HEK293 (cell line): ENCODE measurements at regions not wholly inside any gene's neighbourhood (a gene's known extent, or its start where the extent isn't known, plus 50 kb on each side); places are given as distances from the start of the nearest gene placed in this dataset.

Experiments
- CTCF ChIA-PET: fragments of 350-600 bp; formaldehyde crosslinking; extraction: SDS; loops from one replicate; lab custom pipeline; 2021; ENCODE audit warnings: antibody characterized with exemption; lab: Yijun Ruan, JAX
- POLR2A ChIA-PET: fragments of 300-600 bp; formaldehyde crosslinking; extraction: SDS; loops from one replicate; lab custom pipeline; 2020; ENCODE audit warnings: antibody characterized with exemption, inconsistent platforms; lab: Yijun Ruan, JAX
- H3K27ac ChIP-seq: fragments of 200-500 bp; sonication (Bioruptor generic); 2 replicates; pipeline ENCODE4 v1.5.1; 2014; ENCODE audit warnings: low read depth, low read length, control low read depth, inconsistent platforms; ENCODE audit errors: extremely low read depth
- H3K36me3 ChIP-seq, 2 experiments: fragments of 200-500 bp in 1 of 2; sonication (Bioruptor generic) in 1 of 2; 1 replicate in 1 of 2; 2 replicates in 1 of 2; pipeline ENCODE4 v1.5.1; 2014 to 2017; ENCODE audit warnings: inconsistent platforms in 2 of 2, low read length in 2 of 2; ENCODE audit not compliant: control insufficient read depth in 2 of 2, insufficient read depth in 1 of 2
- H3K4me1 ChIP-seq: fragments of 200-500 bp; sonication (Bioruptor generic); 2 replicates; pipeline ENCODE4 v1.5.1; 2014; ENCODE audit warnings: mild to moderate bottlenecking, low read length, inconsistent platforms; ENCODE audit not compliant: control insufficient read depth, insufficient read depth
- H3K4me3 ChIP-seq: 2 replicates; pipeline ENCODE4 v1.5.1; 2011; ENCODE audit warnings: low read depth, mild to moderate bottlenecking, control low read depth, low read length, moderate library complexity
- H3K9me3 ChIP-seq: fragments of 200-500 bp; sonication (Bioruptor generic); 2 replicates; pipeline ENCODE4 v1.5.1; 2014; ENCODE audit warnings: low read depth, low read length, inconsistent platforms; ENCODE audit not compliant: control insufficient read depth, insufficient read depth
- GLI4 ChIP-seq: fragments of 450-650 bp; formaldehyde crosslinking; IDR thresholded peaks from 2 replicates; pipeline ENCODE4 v1.5.1; 2016; ENCODE audit warnings: missing biosample characterization, missing genetic modification characterization
- SCRT2 ChIP-seq: fragments of 450-650 bp; formaldehyde crosslinking; IDR thresholded peaks from 2 replicates; pipeline ENCODE4 v1.5.1; 2016; ENCODE audit warnings: missing biosample characterization, missing genetic modification characterization
- SETDB1 ChIP-seq: IDR thresholded peaks from one replicate; pipeline ENCODE4 v1.6.1; 2017; ENCODE audit warnings: mild to moderate bottlenecking, low read length, moderate library complexity, mixed read lengths; ENCODE audit not compliant: insufficient read length
- WT1 ChIP-seq: fragments of 450-650 bp; formaldehyde crosslinking; IDR thresholded peaks from 2 replicates; pipeline ENCODE4 v1.5.1; 2016; ENCODE audit warnings: missing biosample characterization, missing genetic modification characterization
- ZNF211 ChIP-seq: fragments of 450-650 bp; formaldehyde crosslinking; IDR thresholded peaks from 2 replicates; pipeline ENCODE4 v1.5.1; 2016; ENCODE audit warnings: low read depth, missing biosample characterization, missing genetic modification characterization
- ZNF514 ChIP-seq: fragments of 450-650 bp; formaldehyde crosslinking; IDR thresholded peaks from 2 replicates; pipeline ENCODE4 v1.5.1; 2016; ENCODE audit warnings: missing biosample characterization, missing genetic modification characterization
- ZNF530 ChIP-seq: fragments of 450-650 bp; formaldehyde crosslinking; IDR thresholded peaks from 2 replicates; pipeline ENCODE4 v1.5.1; 2016; ENCODE audit warnings: low read depth, missing biosample characterization, missing genetic modification characterization
- ZNF571 ChIP-seq: fragments of 450-650 bp; formaldehyde crosslinking; IDR thresholded peaks from 2 replicates; pipeline ENCODE4 v1.5.0; 2017; ENCODE audit warnings: missing biosample characterization, missing genetic modification characterization
- ZNF658 ChIP-seq: fragments of 450-650 bp; formaldehyde crosslinking; IDR thresholded peaks from 2 replicates; pipeline ENCODE4; 2016; ENCODE audit warnings: missing biosample characterization, missing genetic modification characterization
- ZNF670 ChIP-seq: fragments of 450-650 bp; formaldehyde crosslinking; IDR thresholded peaks from 2 replicates; pipeline ENCODE4 v1.5.1; 2016; ENCODE audit warnings: missing biosample characterization, missing genetic modification characterization, low read depth
- ZNF768 ChIP-seq: fragments of 450-650 bp; formaldehyde crosslinking; IDR thresholded peaks from 2 replicates; pipeline ENCODE4 v1.5.1; 2018; ENCODE audit warnings: missing biosample characterization, mild to moderate bottlenecking, missing genetic modification characterization
- TF ChIP-seq, protein P1 (sequence below): fragments of 450-650 bp; formaldehyde crosslinking; conservative IDR thresholded peaks from 2 replicates; pipeline ENCODE4 v1.5.1; 2016; ENCODE audit warnings: low read depth, missing biosample characterization, missing genetic modification characterization
- TF ChIP-seq, protein P2 (sequence below): fragments of 450-650 bp; formaldehyde crosslinking; IDR thresholded peaks from 2 replicates; pipeline ENCODE4 v1.5.1; 2016; ENCODE audit warnings: missing biosample characterization, missing genetic modification characterization, low read depth
- TF ChIP-seq, protein P3 (sequence below): fragments of 450-650 bp; IDR thresholded peaks from 2 replicates; pipeline ENCODE4 v1.5.1; 2018; ENCODE audit warnings: missing biosample characterization, missing genetic modification characterization
- TF ChIP-seq, protein P4 (sequence below): fragments of 450-650 bp; formaldehyde crosslinking; IDR thresholded peaks from 2 replicates; pipeline ENCODE4 v1.5.1; 2016; ENCODE audit warnings: missing biosample characterization, missing genetic modification characterization
- TF ChIP-seq, protein P5 (sequence below): fragments of 450-650 bp; formaldehyde crosslinking; IDR thresholded peaks from 2 replicates; pipeline ENCODE4 v1.5.1; 2016; ENCODE audit warnings: missing biosample characterization, missing genetic modification characterization, borderline replicate concordance

DNA sequence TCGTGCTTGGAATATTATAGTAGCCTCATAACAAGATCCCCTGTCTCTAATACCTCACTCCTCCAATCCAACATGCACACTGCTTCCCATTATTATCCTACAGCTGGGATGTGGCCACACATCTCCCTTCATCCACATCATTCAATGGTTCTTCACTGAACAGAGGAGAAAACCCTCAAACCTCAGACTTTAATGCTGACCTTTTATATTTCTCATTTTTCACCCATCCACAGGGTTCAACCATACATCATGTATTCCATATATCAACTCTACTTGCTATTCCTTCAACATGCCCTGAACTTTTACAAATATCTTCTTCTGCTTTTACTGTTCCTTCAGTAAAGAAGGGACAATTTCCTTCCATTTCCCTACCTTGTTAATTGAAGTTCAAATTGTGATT, 396.8 kb downstream of the TLE4 start:
- Histone ChIP-seq H3K4me3 (no peak overlapping the region), H3K4me1 (no peaks in the 10 kb centered on the region)
- no peak for TF ChIP-seq ZNF768 (tag by site-specific recombination)
- TF ChIP-seq, protein P1, sequence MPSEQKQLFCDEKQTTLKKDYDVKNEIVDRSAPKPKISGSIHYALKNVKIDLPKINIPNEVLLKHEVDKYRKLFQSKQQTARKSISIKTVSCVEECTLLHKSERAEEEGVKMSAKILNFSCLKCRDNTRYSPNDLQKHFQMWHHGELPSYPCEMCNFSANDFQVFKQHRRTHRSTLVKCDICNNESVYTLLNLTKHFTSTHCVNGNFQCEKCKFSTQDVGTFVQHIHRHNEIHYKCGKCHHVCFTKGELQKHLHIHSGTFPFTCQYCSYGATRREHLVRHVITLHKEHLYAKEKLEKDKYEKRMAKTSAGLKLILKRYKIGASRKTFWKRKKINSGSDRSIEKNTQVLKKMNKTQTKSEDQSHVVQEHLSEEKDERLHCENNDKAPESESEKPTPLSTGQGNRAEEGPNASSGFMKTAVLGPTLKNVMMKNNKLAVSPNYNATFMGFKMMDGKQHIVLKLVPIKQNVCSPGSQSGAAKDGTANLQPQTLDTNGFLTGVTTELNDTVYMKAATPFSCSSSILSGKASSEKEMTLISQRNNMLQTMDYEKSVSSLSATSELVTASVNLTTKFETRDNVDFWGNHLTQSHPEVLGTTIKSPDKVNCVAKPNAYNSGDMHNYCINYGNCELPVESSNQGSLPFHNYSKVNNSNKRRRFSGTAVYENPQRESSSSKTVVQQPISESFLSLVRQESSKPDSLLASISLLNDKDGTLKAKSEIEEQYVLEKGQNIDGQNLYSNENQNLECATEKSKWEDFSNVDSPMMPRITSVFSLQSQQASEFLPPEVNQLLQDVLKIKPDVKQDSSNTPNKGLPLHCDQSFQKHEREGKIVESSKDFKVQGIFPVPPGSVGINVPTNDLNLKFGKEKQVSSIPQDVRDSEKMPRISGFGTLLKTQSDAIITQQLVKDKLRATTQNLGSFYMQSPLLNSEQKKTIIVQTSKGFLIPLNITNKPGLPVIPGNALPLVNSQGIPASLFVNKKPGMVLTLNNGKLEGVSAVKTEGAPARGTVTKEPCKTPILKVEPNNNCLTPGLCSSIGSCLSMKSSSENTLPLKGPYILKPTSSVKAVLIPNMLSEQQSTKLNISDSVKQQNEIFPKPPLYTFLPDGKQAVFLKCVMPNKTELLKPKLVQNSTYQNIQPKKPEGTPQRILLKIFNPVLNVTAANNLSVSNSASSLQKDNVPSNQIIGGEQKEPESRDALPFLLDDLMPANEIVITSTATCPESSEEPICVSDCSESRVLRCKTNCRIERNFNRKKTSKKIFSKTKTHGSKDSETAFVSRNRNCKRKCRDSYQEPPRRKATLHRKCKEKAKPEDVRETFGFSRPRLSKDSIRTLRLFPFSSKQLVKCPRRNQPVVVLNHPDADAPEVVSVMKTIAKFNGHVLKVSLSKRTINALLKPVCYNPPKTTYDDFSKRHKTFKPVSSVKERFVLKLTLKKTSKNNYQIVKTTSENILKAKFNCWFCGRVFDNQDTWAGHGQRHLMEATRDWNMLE (tag by site-specific recombination) = no peak
- TF ChIP-seq ZNF211 (tag by site-specific recombination) = no peak
- TF ChIP-seq, protein P2, sequence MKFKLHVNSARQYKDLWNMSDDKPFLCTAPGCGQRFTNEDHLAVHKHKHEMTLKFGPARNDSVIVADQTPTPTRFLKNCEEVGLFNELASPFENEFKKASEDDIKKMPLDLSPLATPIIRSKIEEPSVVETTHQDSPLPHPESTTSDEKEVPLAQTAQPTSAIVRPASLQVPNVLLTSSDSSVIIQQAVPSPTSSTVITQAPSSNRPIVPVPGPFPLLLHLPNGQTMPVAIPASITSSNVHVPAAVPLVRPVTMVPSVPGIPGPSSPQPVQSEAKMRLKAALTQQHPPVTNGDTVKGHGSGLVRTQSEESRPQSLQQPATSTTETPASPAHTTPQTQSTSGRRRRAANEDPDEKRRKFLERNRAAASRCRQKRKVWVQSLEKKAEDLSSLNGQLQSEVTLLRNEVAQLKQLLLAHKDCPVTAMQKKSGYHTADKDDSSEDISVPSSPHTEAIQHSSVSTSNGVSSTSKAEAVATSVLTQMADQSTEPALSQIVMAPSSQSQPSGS = no peak
- no peak for TF ChIP-seq SCRT2 (tag by site-specific recombination)
- TF ChIP-seq ZNF530 (tag by site-specific recombination) = no peak
- TF ChIP-seq, protein P3, sequence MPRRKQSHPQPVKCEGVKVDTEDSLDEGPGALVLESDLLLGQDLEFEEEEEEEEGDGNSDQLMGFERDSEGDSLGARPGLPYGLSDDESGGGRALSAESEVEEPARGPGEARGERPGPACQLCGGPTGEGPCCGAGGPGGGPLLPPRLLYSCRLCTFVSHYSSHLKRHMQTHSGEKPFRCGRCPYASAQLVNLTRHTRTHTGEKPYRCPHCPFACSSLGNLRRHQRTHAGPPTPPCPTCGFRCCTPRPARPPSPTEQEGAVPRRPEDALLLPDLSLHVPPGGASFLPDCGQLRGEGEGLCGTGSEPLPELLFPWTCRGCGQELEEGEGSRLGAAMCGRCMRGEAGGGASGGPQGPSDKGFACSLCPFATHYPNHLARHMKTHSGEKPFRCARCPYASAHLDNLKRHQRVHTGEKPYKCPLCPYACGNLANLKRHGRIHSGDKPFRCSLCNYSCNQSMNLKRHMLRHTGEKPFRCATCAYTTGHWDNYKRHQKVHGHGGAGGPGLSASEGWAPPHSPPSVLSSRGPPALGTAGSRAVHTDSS (tag by site-specific recombination) = no peak
- no peak for TF ChIP-seq ZNF670
- TF ChIP-seq WT1 (tag by site-specific recombination) = no peak
- TF ChIP-seq, protein P4, sequence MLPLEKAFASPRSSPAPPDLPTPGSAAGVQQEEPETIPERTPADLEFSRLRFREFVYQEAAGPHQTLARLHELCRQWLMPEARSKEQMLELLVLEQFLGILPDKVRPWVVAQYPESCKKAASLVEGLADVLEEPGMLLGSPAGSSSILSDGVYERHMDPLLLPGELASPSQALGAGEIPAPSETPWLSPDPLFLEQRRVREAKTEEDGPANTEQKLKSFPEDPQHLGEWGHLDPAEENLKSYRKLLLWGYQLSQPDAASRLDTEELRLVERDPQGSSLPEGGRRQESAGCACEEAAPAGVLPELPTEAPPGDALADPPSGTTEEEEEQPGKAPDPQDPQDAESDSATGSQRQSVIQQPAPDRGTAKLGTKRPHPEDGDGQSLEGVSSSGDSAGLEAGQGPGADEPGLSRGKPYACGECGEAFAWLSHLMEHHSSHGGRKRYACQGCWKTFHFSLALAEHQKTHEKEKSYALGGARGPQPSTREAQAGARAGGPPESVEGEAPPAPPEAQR (tag by site-specific recombination) = no peak
- TF ChIP-seq SETDB1 = no peak
- TF ChIP-seq, protein P5, sequence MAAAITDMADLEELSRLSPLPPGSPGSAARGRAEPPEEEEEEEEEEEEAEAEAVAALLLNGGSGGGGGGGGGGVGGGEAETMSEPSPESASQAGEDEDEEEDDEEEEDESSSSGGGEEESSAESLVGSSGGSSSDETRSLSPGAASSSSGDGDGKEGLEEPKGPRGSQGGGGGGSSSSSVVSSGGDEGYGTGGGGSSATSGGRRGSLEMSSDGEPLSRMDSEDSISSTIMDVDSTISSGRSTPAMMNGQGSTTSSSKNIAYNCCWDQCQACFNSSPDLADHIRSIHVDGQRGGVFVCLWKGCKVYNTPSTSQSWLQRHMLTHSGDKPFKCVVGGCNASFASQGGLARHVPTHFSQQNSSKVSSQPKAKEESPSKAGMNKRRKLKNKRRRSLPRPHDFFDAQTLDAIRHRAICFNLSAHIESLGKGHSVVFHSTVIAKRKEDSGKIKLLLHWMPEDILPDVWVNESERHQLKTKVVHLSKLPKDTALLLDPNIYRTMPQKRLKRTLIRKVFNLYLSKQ (tag by site-specific recombination) = no peak
- no peak for TF ChIP-seq ZNF571 (tag by site-specific recombination)
- TF ChIP-seq ZNF658 (tag by site-specific recombination) = no peak
- no peak for TF ChIP-seq ZNF514 (tag by site-specific recombination)
- TF ChIP-seq GLI4 (tag by site-specific recombination) = no peak
- TF ChIP-seq, all 188 proteins: peak for 0
- no peaks in the 10 kb centered on the region for H3K36me3 ChIP-seq
- no peaks in the 10 kb centered on the region for H3K9me3 ChIP-seq
- CTCF ChIA-PET = interaction anchor here (0.5 kb wide), 1 partner anchor 1964 kb away, joined by 6 read pairs; no protein-coding TSS in a partner anchor
- H3K27ac ChIP-seq = no peak overlapping the region
- POLR2A ChIA-PET = no interaction called here
